HG03571 (cell line): ENCODE measurements at regions not wholly inside any gene's neighbourhood (a gene's known extent, or its start where the extent isn't known, plus 50 kb on each side); places are given as distances from the start of the nearest gene placed in this dataset.

Experiments used
- ATAC-seq: cut with Tn5 transposase; IDR thresholded peaks from one replicate; pipeline ENCODE4 v1.9.1; 2021; ENCODE audit not compliant: unreplicated experiment

DNA sequence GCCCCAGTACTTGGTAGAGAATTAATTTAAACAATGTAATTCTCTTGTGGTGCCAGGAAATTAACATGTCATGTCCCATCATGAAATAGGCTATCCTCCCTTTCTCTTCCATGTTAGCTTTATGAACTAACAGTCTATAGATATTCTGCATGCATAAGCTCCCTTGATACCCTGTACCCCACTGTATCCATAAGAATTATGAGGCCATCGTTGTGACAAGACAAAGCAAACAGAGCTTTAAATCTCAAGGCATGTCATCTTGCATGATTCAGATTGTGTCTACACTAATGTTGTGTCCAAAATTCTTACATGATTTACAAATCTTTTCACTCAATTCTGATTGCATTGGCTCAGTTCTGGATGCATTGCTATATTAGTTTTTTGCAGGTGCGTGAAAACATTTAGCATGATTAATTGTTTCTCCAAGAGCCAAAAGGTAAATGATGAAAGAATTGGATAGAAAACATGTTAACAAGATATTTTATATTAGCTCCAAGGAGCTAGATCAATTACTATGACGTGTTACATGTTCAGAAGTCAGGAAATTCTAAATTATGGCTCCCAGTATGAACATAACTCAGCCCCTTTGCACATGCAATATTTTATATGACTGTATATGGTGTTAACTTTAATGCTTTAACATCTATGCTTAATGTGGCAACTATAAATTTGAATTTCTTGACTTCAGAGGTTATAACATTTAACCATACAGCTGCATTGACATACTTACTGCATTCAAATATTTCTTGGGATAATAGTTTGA, 620.3 kb downstream of the SLC4A3 start:
- ATAC-seq, result no peak

DNA sequence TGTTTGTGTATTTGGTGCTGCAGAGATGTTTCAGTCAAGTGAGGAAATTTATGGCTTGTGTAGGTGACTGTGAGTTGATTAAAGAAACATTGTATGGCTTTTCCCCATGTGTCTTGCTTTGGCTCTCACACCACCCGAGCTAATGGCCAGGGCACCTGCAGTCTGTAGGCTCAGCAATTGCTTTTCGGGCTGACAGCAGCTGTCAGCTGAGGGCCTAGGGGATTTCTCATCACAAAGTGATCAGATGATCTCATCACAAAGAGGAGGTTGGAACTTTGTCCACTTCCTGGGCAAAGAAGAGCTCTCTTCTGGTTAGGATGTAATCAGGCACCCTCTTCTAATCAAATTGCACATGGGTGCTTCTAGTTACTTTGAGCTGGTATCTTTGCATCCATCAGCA, 632.2 kb downstream of the SLC4A3 start:
- no peak for ATAC-seq

- no peak for ATAC-seq
Measured at GRCh38 chr2:220263300-220263699, 635.9 kb downstream of the SLC4A3 start.

DNA sequence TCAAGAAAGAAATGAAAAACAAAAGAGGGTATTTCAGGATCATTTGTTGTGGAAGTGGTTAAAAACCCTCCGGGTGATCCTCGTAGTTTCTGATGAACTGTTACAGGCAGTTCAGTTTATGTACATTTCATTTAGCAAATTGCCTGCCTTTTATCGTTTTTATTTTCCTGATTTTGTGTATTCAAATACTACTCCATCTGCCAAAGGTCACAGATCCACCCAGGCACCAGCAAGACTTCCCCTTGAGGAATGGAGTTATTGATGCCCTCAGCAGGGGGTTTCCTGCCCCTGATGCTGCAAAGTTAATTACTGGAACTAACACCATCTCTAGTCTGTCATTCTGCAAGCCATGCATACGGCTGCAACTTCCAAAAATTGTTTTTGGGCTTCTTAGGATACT, 641.9 kb downstream of the SLC4A3 start:
- no peak for ATAC-seq

DNA sequence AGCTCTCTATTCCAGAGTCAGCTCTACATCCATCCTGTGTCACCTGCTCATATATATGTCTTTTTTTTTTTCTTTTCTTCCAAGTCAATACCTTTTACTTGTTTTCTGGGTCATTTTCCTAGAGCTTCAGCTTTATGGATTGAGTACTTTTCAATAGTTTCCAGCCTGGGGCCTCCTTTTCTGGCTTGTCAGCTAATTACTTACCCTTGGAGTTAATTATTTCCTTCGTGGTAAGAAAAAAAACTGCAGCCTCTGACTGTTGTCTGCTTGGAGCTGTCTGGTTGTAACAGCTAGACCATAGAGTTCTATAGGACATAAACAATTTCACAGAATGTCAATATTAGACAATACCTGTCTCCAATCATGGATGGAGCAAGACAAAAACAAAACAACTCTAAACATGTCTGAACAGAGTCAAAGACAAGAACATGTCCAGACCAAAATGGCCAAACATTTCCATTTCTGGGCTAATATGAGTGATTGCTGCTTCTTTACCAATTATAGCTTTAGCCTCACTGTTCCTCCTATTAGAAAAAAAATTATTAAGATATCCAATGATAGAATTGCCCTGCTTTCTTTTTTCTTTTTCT, 643.1 kb downstream of the SLC4A3 start:
- ATAC-seq, result no peak

- no peak for ATAC-seq
Measured at GRCh38 chr2:220272656-220273055, 645.2 kb downstream of the SLC4A3 start.

DNA sequence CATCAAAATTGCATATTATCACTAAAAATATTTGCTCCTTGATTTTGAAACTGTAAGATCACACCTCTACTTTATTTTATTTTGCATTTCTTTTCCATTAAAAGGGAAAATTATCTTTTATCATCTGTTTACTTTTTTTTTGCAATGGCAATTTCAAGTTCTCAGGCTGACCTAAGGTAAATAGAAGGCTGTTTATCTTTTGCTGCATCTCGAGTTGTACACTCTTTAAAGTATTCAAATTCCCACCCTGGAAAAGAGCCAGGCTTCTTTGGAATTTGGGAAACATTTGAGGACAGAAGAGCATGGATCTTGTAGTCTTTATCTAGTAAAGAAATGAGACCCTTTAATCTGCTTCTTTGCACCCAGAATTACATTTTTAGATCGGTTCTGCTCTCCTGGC, 645.7 kb downstream of the SLC4A3 start:
- no peak for ATAC-seq

GRCh38 chr2:220275454-220275853, 648.0 kb downstream of the SLC4A3 start:
- no peak for ATAC-seq

DNA sequence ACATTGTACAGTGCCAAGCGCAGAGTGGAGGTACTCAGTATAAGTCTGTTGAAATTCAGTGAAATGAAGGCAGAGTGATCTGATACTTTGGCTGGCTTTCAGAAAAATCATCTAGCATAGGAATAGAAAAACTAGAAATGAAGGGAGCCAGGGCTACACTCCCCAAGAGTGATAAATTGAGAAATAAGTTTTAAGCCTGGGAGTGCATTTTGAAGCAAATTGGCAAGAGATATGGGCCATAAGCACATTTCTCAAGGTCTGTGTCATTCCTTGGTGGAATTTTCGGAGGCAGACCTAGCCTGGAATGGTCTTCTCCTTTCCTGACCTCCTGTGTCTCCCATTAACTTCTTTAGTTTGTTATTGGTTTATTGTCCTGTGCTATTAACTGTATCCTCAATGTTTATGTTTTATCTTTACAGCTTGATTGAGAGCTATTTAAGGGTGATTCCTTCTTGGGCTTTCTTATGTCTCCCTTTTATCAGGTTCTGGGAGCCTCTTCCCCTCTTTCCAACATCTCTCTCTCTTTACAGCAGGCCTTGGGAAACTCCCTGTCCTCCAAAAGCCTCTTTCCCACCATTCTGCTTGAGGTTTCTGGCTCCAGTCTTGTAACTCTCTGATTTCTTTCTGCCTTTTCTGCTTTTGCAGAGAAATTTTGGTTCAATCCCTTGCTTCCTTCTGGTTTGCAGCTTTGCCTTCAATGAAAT, 649.5 kb downstream of the SLC4A3 start:
- no peak for ATAC-seq

- no peak for ATAC-seq
Measured at GRCh38 chr2:220277445-220277975, 650.1 kb downstream of the SLC4A3 start.

DNA sequence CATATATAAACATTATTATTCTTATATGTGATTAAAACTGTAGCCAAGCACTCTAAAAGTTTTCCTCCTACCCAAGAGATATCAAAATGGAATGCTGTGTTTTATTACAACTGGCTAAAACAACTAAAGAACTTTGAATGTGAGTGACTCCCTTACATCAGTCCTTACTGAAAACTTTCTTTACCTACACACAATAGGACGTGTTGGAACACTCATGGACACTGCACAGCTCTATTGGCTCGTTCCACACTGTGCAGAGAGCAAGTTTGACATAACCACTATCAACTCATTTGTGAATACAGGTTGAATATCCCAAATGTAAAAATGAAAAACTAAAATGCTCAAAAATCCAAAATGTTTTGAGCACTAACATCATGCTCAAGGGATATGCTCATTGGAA, 650.6 kb downstream of the SLC4A3 start:
- no peak for ATAC-seq

DNA sequence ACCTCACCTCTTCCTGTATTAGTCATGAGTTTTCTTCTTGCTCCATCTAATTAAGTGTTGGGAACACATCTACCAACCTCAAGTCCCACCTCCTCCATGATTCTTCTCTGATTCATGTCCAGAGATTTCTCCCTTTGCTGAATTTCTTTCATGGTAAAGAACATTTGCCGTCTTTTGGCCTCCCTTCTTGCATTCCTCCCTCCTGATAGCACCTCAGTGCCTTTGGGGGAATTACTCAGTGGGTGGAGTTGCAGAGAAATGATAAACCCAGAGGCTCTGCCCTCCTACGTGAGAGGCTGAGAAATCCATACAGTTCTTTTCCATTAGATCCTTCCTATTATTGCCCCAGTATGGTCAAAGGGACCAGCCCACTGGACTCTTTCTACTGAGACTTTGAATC, 651.9 kb downstream of the SLC4A3 start:
- no peak for ATAC-seq

DNA sequence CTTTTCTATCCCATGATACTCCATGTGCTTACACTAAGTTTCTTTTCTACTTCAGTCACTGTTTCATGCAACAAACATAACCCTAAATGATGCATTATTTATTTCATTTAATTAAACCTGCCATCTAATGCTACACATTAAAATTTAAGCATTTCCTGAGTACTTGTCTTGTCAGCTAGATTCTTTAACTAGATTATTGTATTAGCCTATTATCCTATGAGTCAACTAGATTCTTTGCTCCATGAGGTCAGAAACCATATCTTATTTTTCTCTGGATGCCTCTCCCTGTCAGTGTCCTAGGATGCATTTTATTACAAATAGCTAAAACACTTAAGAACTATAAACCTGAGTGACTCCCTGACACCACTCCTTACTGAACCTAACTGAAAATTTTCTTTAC, 652.4 kb downstream of the SLC4A3 start:
- ATAC-seq, result no peak

- no peak for ATAC-seq
Measured at GRCh38 chr2:220280736-220281135, 653.3 kb downstream of the SLC4A3 start.

- no peak for ATAC-seq
Measured at GRCh38 chr2:220281771-220282170, 654.3 kb downstream of the SLC4A3 start.

DNA sequence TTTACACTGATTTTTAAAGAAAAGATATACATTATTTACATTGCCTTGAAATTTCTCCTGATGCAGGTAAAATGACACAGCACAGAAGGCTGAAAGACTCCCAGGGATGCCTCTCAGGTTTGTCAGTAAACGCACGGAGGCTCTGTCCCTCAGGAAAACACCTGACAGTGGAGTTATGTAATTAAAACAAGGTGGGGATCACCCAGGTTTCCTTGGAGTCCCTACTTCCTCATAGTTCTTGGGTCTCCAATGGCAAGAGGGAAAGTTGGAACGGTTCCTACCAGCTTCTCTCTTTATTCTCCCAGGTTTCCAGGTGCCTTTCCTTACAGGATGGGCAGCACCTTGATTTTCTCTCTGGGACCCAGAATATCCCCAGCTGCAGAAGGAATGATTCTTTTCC, 654.8 kb downstream of the SLC4A3 start:
- ATAC-seq, result no peak

DNA sequence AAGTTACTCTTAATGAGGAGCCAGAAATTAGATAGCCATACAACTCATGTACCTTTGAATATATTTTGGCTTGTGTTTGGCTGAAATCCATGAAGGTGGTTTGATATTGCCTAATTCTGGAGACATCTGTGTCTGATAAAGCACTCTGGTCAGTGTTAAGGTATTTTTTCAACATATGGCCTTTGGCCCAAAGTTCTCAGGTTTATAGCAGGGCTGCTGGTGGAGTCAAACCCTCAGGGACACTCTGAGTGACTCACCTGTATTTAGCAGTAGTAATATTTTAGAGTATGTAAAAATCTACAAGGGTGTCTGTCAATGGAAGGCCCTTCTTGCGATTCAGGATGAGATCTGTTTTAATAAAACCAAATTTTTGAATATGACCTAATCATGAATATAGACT, 666.5 kb downstream of the SLC4A3 start:
- no peak for ATAC-seq

DNA sequence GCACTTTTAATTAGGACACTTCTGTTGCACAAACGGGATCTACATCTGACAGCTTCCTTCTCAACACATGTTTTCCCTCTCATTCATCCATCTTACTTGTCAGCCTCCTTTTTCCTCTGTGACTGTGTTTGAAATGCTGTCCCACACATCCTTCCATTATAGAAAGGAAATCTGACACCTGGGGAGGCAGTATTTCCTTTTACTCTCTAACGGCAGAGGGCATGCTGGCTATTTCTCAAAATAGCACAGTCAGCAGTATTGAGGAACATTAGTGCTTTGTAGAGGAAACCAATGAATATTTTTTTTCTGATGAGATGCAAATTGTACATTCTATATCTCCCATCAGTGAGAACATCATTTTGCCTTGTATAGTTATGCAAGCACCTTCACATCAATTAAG, 668.7 kb downstream of the SLC4A3 start:
- no peak for ATAC-seq

DNA sequence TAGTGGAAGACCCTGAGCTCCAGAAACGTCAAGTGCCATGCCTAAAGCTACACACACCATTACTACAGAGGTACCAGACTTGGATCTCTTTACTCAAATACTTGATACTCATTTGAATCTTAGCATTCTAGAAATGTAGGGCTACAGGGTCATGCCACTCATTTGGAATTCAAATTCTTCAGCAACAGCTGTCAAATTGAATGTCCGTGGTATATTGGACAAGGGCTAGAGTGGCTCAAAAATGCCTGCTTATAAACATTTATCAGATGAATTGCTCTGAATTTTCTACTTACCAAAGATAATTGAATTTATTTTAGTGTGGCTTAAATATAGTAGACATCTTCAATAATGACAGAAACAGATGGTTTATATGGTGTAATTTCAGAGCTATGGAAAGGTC, 669.7 kb downstream of the SLC4A3 start:
- no peak for ATAC-seq

DNA sequence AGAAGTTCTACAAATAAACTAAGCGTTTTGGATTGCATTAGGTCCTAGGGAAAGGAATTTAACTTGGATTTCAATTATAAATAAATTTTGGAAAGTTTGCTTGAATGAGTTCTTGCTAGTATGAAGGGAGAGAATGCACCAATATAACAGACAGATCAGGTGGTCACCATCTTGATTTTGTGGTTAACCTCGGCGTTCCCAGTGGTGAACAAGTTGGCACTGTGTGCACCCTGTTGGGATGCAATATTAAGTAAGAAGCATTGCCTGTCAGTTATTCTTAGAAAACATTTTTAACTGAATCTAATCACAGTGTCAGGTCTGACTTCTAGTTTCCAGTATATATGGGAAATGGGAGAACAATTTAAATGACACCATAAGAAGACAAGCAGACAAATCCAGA, 673.4 kb downstream of the SLC4A3 start:
- no peak for ATAC-seq

DNA sequence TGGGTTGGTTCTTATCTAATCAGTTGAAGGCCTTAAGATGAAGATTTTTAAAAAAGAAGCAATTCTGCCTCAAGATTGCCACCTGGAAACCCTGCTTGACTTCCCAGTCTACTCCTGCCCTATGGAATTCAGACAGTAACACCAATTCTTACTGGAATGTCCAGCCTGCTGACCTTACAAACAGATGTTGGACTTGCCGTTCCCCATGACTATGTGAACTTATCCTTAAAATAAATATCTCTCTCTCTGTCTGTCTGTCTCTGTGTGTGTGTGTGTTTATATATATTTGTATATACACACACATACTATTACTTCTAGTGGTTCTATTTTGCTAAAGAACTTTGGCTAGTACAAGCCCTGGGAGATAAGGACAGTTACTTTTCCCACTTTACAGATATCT, 675.3 kb downstream of the SLC4A3 start:
- ATAC-seq, result no peak

DNA sequence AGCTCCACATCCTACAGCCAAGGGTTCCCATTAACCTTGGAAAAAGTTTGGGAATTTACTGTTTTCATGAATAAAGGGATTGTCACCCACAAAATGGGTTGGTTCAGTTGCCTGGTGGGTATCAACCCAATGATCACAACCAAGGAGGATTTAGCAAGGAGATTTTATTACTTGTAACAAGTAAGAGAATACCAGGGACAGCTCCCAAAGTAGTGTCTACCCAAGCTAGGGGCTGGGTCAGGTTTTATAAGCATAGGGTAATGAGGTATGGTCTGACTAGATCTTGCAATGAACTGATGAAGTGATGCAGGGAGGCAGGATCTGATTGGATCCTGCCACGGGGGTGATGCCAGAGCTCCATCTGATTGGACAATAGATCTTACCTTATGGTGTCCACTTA, 681.8 kb downstream of the SLC4A3 start:
- no peak for ATAC-seq
